ENCODE measurements at regions not wholly inside any gene's neighbourhood (a gene's known extent, or its start where the extent isn't known, plus 50 kb on each side); places are given as distances from the start of the nearest gene placed in this dataset.

- no peaks in the 10 kb centered on the region for H3K9me3 ChIP-seq (ENCODE audit: low read length)
- no peaks in the 10 kb centered on the region for H3K36me3 ChIP-seq (ENCODE audit: insufficient read depth, low read length)
- no peaks in the 10 kb centered on the region for H3K4me1 ChIP-seq (ENCODE audit: insufficient read depth, low read length)
- Mint-ChIP-seq H3K4me3 (no peak overlapping the region), H3K36me3 (peaks cover 0 to 1% (median 0%) of the 10 kb centered on the region in 3 donors), H3K27ac (no peak overlapping the region), H3K4me1 (peaks cover 2 to 8% (median 8%) of the 10 kb centered on the region in 3 donors), H3K9me3 (no peaks in the 10 kb centered on the region), H3K27me3 (no peaks in the 10 kb centered on the region)
- no peak overlapping the region for H3K4me3 ChIP-seq (ENCODE audit: low read length)
- no peak for DNase-seq
- POLR2A ChIA-PET = no interaction called here
- H3K27ac ChIP-seq (ENCODE audit: low read depth, low read length) = no peak overlapping the region
- H3K27me3 ChIP-seq (ENCODE audit: insufficient read depth, low read length, poor library complexity, severe bottlenecking) = no peaks in the 10 kb centered on the region
- CTCF ChIA-PET = interaction anchor here (0.6 to 2.2 kb wide), 2 partner anchors 15 to 297 kb away, joined by 3 to 5 read pairs; no protein-coding TSS in a partner anchor
Observed at GRCh38 chr12:89840162-89840922, 131.7 kb upstream of the ATP2B1 start.

GRCh38 chr12:89839444-89839843 is 130.8 kb upstream of the ATP2B1 start:
- H3K36me3 Mint-ChIP-seq = peaks cover 0 to 1% (median 0%) of the 10 kb centered on the region in 3 donors

GRCh38 chr12:89838833-89839232 is 130.2 kb upstream of the ATP2B1 start:
- Histone ChIP-seq H3K36me3 (ENCODE audit: insufficient read depth, low read length) (no peaks in the 10 kb centered on the region), H3K9me3 (ENCODE audit: low read length) (no peaks in the 10 kb centered on the region), H3K27ac (ENCODE audit: low read depth, low read length) (no peak overlapping the region), H3K4me3 (ENCODE audit: low read length) (no peak overlapping the region), H3K27me3 (ENCODE audit: insufficient read depth, low read length, poor library complexity, severe bottlenecking) (no peaks in the 10 kb centered on the region), H3K4me1 (ENCODE audit: insufficient read depth, low read length) (no peaks in the 10 kb centered on the region)
- peaks cover 0 to 1% (median 0%) of the 10 kb centered on the region in 3 donors for H3K36me3 Mint-ChIP-seq
- H3K4me3 Mint-ChIP-seq = no peak overlapping the region
- DNase-seq = no peak
- POLR2A ChIA-PET = no interaction called here
- H3K27me3 Mint-ChIP-seq = no peaks in the 10 kb centered on the region
- H3K9me3 Mint-ChIP-seq = no peaks in the 10 kb centered on the region
- H3K4me1 Mint-ChIP-seq = peaks cover 2 to 8% (median 8%) of the 10 kb centered on the region in 3 donors
- peak overlapping the region in 1 of 8 donors; percentile 1 for H3K27ac Mint-ChIP-seq
- CTCF ChIA-PET = interaction anchor here (1.1 to 1.6 kb wide), 2 partner anchors 11 to 130 kb away, joined by 3 to 4 read pairs; partner anchors contain the start of gene ATP2B1

More at GRCh38 chr12:89839444-89839843, 130.8 kb upstream of the ATP2B1 start:
- H3K27me3 ChIP-seq (ENCODE audit: insufficient read depth, low read length, poor library complexity, severe bottlenecking) = no peaks in the 10 kb centered on the region
- DNase-seq = no peak
- ChIA-PET POLR2A (no interaction called here), CTCF (interaction anchor here (1.1 to 2.2 kb wide), 3 partner anchors 11 to 131 kb away, joined by 3 to 5 read pairs (median 4); partner anchors contain the start of gene ATP2B1)
- no peaks in the 10 kb centered on the region for H3K9me3 ChIP-seq (ENCODE audit: low read length)
- H3K9me3 Mint-ChIP-seq = no peaks in the 10 kb centered on the region
- no peaks in the 10 kb centered on the region for H3K27me3 Mint-ChIP-seq
- H3K4me3 ChIP-seq (ENCODE audit: low read length) = no peak overlapping the region
- peaks cover 2 to 8% (median 8%) of the 10 kb centered on the region in 3 donors for H3K4me1 Mint-ChIP-seq
- no peaks in the 10 kb centered on the region for H3K4me1 ChIP-seq (ENCODE audit: insufficient read depth, low read length)
- no peak overlapping the region for H3K4me3 Mint-ChIP-seq
- no peaks in the 10 kb centered on the region for H3K36me3 ChIP-seq (ENCODE audit: insufficient read depth, low read length)
- H3K27ac ChIP-seq (ENCODE audit: low read depth, low read length) = no peak overlapping the region
- H3K27ac Mint-ChIP-seq = no peak overlapping the region

- no peaks in the 10 kb centered on the region for H3K9me3 Mint-ChIP-seq
- H3K36me3 Mint-ChIP-seq = peaks cover 0 to 1% (median 0%) of the 10 kb centered on the region in 3 donors
- Histone ChIP-seq H3K36me3 (ENCODE audit: insufficient read depth, low read length) (no peaks in the 10 kb centered on the region), H3K4me3 (ENCODE audit: low read length) (no peak overlapping the region), H3K27ac (ENCODE audit: low read depth, low read length) (no peak overlapping the region), H3K4me1 (ENCODE audit: insufficient read depth, low read length) (no peaks in the 10 kb centered on the region), H3K9me3 (ENCODE audit: low read length) (no peaks in the 10 kb centered on the region), H3K27me3 (ENCODE audit: insufficient read depth, low read length, poor library complexity, severe bottlenecking) (no peaks in the 10 kb centered on the region)
- DNase-seq = no peak
- no peak overlapping the region for H3K4me3 Mint-ChIP-seq
- CTCF ChIA-PET = no interaction called here
- no peak overlapping the region for H3K27ac Mint-ChIP-seq
- H3K4me1 Mint-ChIP-seq = peaks cover 4 to 8% (median 8%) of the 10 kb centered on the region in 3 donors
- POLR2A ChIA-PET = no interaction called here
- H3K27me3 Mint-ChIP-seq = no peaks in the 10 kb centered on the region
Observed at GRCh38 chr12:89836026-89836425, 127.4 kb upstream of the ATP2B1 start.

GRCh38 chr12:89834676-89835075 is 126.0 kb upstream of the ATP2B1 start:
- Mint-ChIP-seq H3K9me3 (no peaks in the 10 kb centered on the region), H3K4me3 (no peak overlapping the region), H3K36me3 (peaks cover 0 to 3% (median 0%) of the 10 kb centered on the region in 3 donors), H3K27me3 (no peaks in the 10 kb centered on the region), H3K4me1 (peaks cover 4 to 9% (median 8%) of the 10 kb centered on the region in 3 donors), H3K27ac (no peak overlapping the region)
- DNase-seq = no peak
- Histone ChIP-seq H3K4me1 (ENCODE audit: insufficient read depth, low read length) (no peaks in the 10 kb centered on the region), H3K36me3 (ENCODE audit: insufficient read depth, low read length) (no peaks in the 10 kb centered on the region), H3K4me3 (ENCODE audit: low read length) (no peak overlapping the region), H3K9me3 (ENCODE audit: low read length) (no peaks in the 10 kb centered on the region), H3K27me3 (ENCODE audit: insufficient read depth, low read length, poor library complexity, severe bottlenecking) (no peaks in the 10 kb centered on the region), H3K27ac (ENCODE audit: low read depth, low read length) (no peak overlapping the region)
- ChIA-PET POLR2A (no interaction called here), CTCF (no interaction called here)

GRCh38 chr12:89833337-89834252 is 125.0 kb upstream of the ATP2B1 start:
- Mint-ChIP-seq H3K4me3 (no peak overlapping the region), H3K27me3 (no peaks in the 10 kb centered on the region), H3K36me3 (peaks cover 0 to 5% (median 4%) of the 10 kb centered on the region in 3 donors), H3K27ac (peak overlapping the region in 1 of 8 donors; percentile 68), H3K9me3 (no peaks in the 10 kb centered on the region), H3K4me1 (peaks cover under 1 to 4% (median 2%) of the 10 kb centered on the region in 3 donors)
- no peaks in the 10 kb centered on the region for H3K36me3 ChIP-seq (ENCODE audit: insufficient read depth, low read length)
- CTCF ChIA-PET = no interaction called here
- no peaks in the 10 kb centered on the region for H3K27me3 ChIP-seq (ENCODE audit: insufficient read depth, low read length, poor library complexity, severe bottlenecking)
- no peak overlapping the region for H3K4me3 ChIP-seq (ENCODE audit: low read length)
- H3K4me1 ChIP-seq (ENCODE audit: insufficient read depth, low read length) = no peaks in the 10 kb centered on the region
- POLR2A ChIA-PET = no interaction called here
- DNase-seq = no peak
- no peaks in the 10 kb centered on the region for H3K9me3 ChIP-seq (ENCODE audit: low read length)
- H3K27ac ChIP-seq (ENCODE audit: low read depth, low read length) = no peak overlapping the region

- Histone ChIP-seq H3K27ac (ENCODE audit: low read depth, low read length) (no peak overlapping the region), H3K4me3 (ENCODE audit: low read length) (no peak overlapping the region), H3K36me3 (ENCODE audit: insufficient read depth, low read length) (no peaks in the 10 kb centered on the region), H3K27me3 (ENCODE audit: insufficient read depth, low read length, poor library complexity, severe bottlenecking) (no peaks in the 10 kb centered on the region), H3K4me1 (ENCODE audit: insufficient read depth, low read length) (no peaks in the 10 kb centered on the region), H3K9me3 (ENCODE audit: low read length) (no peaks in the 10 kb centered on the region)
- H3K9me3 Mint-ChIP-seq = no peaks in the 10 kb centered on the region
- no peak for DNase-seq
- H3K4me3 Mint-ChIP-seq = no peak overlapping the region
- POLR2A ChIA-PET = interaction anchor here (0.6 kb wide), 1 partner anchor 307 kb away, joined by 3 read pairs; the partner anchor contains the start of gene POC1B
- H3K27me3 Mint-ChIP-seq = no peaks in the 10 kb centered on the region
- peaks cover 0 to 5% (median 4%) of the 10 kb centered on the region in 3 donors for H3K36me3 Mint-ChIP-seq
- no peak overlapping the region for H3K27ac Mint-ChIP-seq
- CTCF ChIA-PET = interaction anchor here (1.2 kb wide), 1 partner anchor 27 kb away, joined by 3 read pairs; no protein-coding TSS in a partner anchor
- peaks cover 0 to 4% (median 2%) of the 10 kb centered on the region in 3 donors for H3K4me1 Mint-ChIP-seq
Observed at GRCh38 chr12:89832336-89832735, 123.7 kb upstream of the ATP2B1 start.

All from CD8-positive, alpha-beta memory T cell (primary cell).